H1 (cell line): ENCODE measurements at regions not wholly inside any gene's neighbourhood (a gene's known extent, or its start where the extent isn't known, plus 50 kb on each side); places are given as distances from the start of the nearest gene placed in this dataset.

Experiments used
- CBX5 ChIP-seq: fragments of 300-800, 300-1000 bp; sonication (generic); IDR thresholded peaks from 2 replicates; pipeline ENCODE4 v1.7.1; 2016; ENCODE audit warnings: antibody characterized with exemption, low read length, low read depth
- CEBPB ChIP-seq: IDR thresholded peaks from 2 replicates; pipeline ENCODE4 v1.6.1; 2012; ENCODE audit warnings: low read depth, low read length
- JUND ChIP-seq: IDR thresholded peaks from 2 replicates; pipeline ENCODE4 v1.6.1; 2011; ENCODE audit warnings: mild to moderate bottlenecking, improper control_type of control experiment, low read length
- TBP ChIP-seq: IDR thresholded peaks from 2 replicates; pipeline ENCODE4 v1.6.1; 2011; ENCODE audit warnings: low read depth, low read length, improper control_type of control experiment
- YY1 ChIP-seq: IDR thresholded peaks from 2 replicates; pipeline ENCODE4 v1.6.1; 2011; ENCODE audit warnings: low read depth, mild to moderate bottlenecking, low read length

- TF ChIP-seq CEBPB, result no peak
- no peak for TF ChIP-seq JUND
- TF ChIP-seq YY1, result no peak
- no peak for TF ChIP-seq CBX5
- no peak for TF ChIP-seq TBP
Observed at GRCh38 chrX:142873214-142873613, 152.5 kb upstream of the SPANXN4 start.
